ACC112 (cell line): ENCODE measurements at regions not wholly inside any gene's neighbourhood (a gene's known extent, or its start where the extent isn't known, plus 50 kb on each side); places are given as distances from the start of the nearest gene placed in this dataset.

Experiments
- H2AFZ ChIP-seq: fragments of 200-600 bp; sonication (generic); one replicate; pipeline ENCODE4 v1.6.0; 2017; ENCODE audit warnings: antibody characterized with exemption, low read length; ENCODE audit not compliant: unreplicated experiment
- H3K27ac ChIP-seq: fragments of 200-600 bp; sonication (generic); 2 replicates; pipeline ENCODE4 v1.5.1; 2014; ENCODE audit warnings: low read depth, mild to moderate bottlenecking, antibody characterized with exemption, low read length, moderate library complexity
- H3K27me3 ChIP-seq: fragments of 200-600 bp; sonication (generic); 2 replicates; pipeline ENCODE4 v1.6.1; 2014; ENCODE audit warnings: mild to moderate bottlenecking, antibody characterized with exemption, low read length, moderate library complexity, mixed read lengths; ENCODE audit not compliant: insufficient read depth
- H3K36me3 ChIP-seq: fragments of 200-600 bp; sonication (generic); 2 replicates; pipeline ENCODE4 v1.6.1; 2016; ENCODE audit warnings: mild to moderate bottlenecking, antibody characterized with exemption, low read length, moderate library complexity, mixed read lengths; ENCODE audit not compliant: insufficient read depth
- H3K4me1 ChIP-seq: fragments of 200-600 bp; sonication (generic); one replicate; pipeline ENCODE4 v1.6.1; 2016; ENCODE audit warnings: low read length, mixed read lengths; ENCODE audit not compliant: insufficient read depth, unreplicated experiment, control insufficient read depth
- H3K4me3 ChIP-seq: fragments of 200-600 bp; sonication (generic); 2 replicates; pipeline ENCODE4 v1.5.1; 2014; ENCODE audit warnings: mild to moderate bottlenecking, low read depth, low read length
- H3K79me2 ChIP-seq: fragments of 200-600 bp; sonication (generic); one replicate; pipeline ENCODE4 v1.6.0; 2016; ENCODE audit warnings: low read length; ENCODE audit not compliant: control insufficient read depth, unreplicated experiment, insufficient read depth

- H3K27ac ChIP-seq = no peak overlapping the region
- no peaks in the 10 kb centered on the region for H3K79me2 ChIP-seq
- no peaks in the 10 kb centered on the region for H3K36me3 ChIP-seq
- no peaks in the 10 kb centered on the region for H3K27me3 ChIP-seq
- H3K4me3 ChIP-seq = no peak overlapping the region
- H2AFZ ChIP-seq = no peak overlapping the region
- peaks cover 20% of the 10 kb centered on the region for H3K4me1 ChIP-seq
Observed at GRCh38 chr18:55856679-55857078, 268.7 kb upstream of the TCF4 start.

- H3K27me3 ChIP-seq = no peaks in the 10 kb centered on the region
- H3K4me1 ChIP-seq = peaks cover 20% of the 10 kb centered on the region
- H3K4me3 ChIP-seq = no peak overlapping the region
- no peaks in the 10 kb centered on the region for H3K79me2 ChIP-seq
- peak overlapping the region; percentile 27 for H2AFZ ChIP-seq
- no peak overlapping the region for H3K27ac ChIP-seq
- no peaks in the 10 kb centered on the region for H3K36me3 ChIP-seq
Observed at GRCh38 chr18:55856229-55856628, 268.2 kb upstream of the TCF4 start.

- Histone ChIP-seq H3K27me3 (no peaks in the 10 kb centered on the region), H3K79me2 (no peaks in the 10 kb centered on the region), H3K36me3 (no peaks in the 10 kb centered on the region), H3K27ac (no peak overlapping the region), H2AFZ (no peak overlapping the region), H3K4me1 (peaks cover 17% of the 10 kb centered on the region), H3K4me3 (no peak overlapping the region)
Observed at GRCh38 chr18:55853268-55853667, 265.3 kb upstream of the TCF4 start.

- Histone ChIP-seq H2AFZ (no peak overlapping the region), H3K36me3 (no peaks in the 10 kb centered on the region), H3K4me1 (peaks cover 5% of the 10 kb centered on the region), H3K27ac (no peak overlapping the region), H3K27me3 (no peaks in the 10 kb centered on the region), H3K79me2 (no peaks in the 10 kb centered on the region), H3K4me3 (no peak overlapping the region)
Observed at GRCh38 chr18:55850904-55851303, 262.9 kb upstream of the TCF4 start.

- Histone ChIP-seq H3K27ac (no peak overlapping the region), H3K27me3 (no peaks in the 10 kb centered on the region), H2AFZ (no peak overlapping the region), H3K36me3 (no peaks in the 10 kb centered on the region), H3K4me1 (no peaks in the 10 kb centered on the region), H3K4me3 (no peak overlapping the region), H3K79me2 (no peaks in the 10 kb centered on the region)
Observed at GRCh38 chr18:55849391-55849790, 261.4 kb upstream of the TCF4 start.

- H3K79me2 ChIP-seq = no peaks in the 10 kb centered on the region
- no peaks in the 10 kb centered on the region for H3K36me3 ChIP-seq
- H3K27ac ChIP-seq = no peak overlapping the region
Observed at GRCh38 chr18:55847960-55848359, 260.0 kb upstream of the TCF4 start.

GRCh38 chr18:55845221-55845620, 257.2 kb upstream of the TCF4 start:
- Histone ChIP-seq H3K79me2 (no peaks in the 10 kb centered on the region), H3K27me3 (no peaks in the 10 kb centered on the region), H2AFZ (no peak overlapping the region), H3K4me1 (no peaks in the 10 kb centered on the region), H3K27ac (no peak overlapping the region), H3K36me3 (no peaks in the 10 kb centered on the region), H3K4me3 (no peak overlapping the region)

More at GRCh38 chr18:55847960-55848359, 260.0 kb upstream of the TCF4 start:
- H3K27me3 ChIP-seq = no peaks in the 10 kb centered on the region
- no peak overlapping the region for H3K4me3 ChIP-seq
- no peaks in the 10 kb centered on the region for H3K4me1 ChIP-seq
- H2AFZ ChIP-seq = no peak overlapping the region

GRCh38 chr18:55844382-55844781, 256.4 kb upstream of the TCF4 start:
- Histone ChIP-seq H3K4me3 (no peak overlapping the region), H2AFZ (no peak overlapping the region), H3K4me1 (peaks cover 7% of the 10 kb centered on the region), H3K79me2 (no peaks in the 10 kb centered on the region), H3K36me3 (no peaks in the 10 kb centered on the region), H3K27ac (no peak overlapping the region), H3K27me3 (no peaks in the 10 kb centered on the region)

- Histone ChIP-seq H3K79me2 (no peaks in the 10 kb centered on the region), H3K27me3 (no peaks in the 10 kb centered on the region), H2AFZ (no peak overlapping the region), H3K4me1 (peaks cover 20% of the 10 kb centered on the region), H3K27ac (no peak overlapping the region), H3K36me3 (no peaks in the 10 kb centered on the region), H3K4me3 (no peak overlapping the region)
Observed at GRCh38 chr18:55841314-55841713, 253.3 kb upstream of the TCF4 start.

- no peak overlapping the region for H2AFZ ChIP-seq
- H3K4me3 ChIP-seq = no peak overlapping the region
Observed at GRCh38 chr18:55840601-55841170, 252.7 kb upstream of the TCF4 start.

GRCh38 chr18:55839343-55839742, 251.4 kb upstream of the TCF4 start:
- Histone ChIP-seq H3K27me3 (no peaks in the 10 kb centered on the region), H2AFZ (no peak overlapping the region), H3K36me3 (no peaks in the 10 kb centered on the region), H3K4me1 (peaks cover 20% of the 10 kb centered on the region), H3K27ac (peak overlapping the region; percentile 36; the same call in 1 of the 2 replicates), H3K79me2 (no peaks in the 10 kb centered on the region), H3K4me3 (peak overlapping the region; percentile 32; the same call in 1 of the 2 replicates)

More at GRCh38 chr18:55840601-55841170, 252.7 kb upstream of the TCF4 start:
- Histone ChIP-seq H3K4me1 (peaks cover 20% of the 10 kb centered on the region), H3K79me2 (no peaks in the 10 kb centered on the region), H3K27ac (no peak overlapping the region), H3K36me3 (no peaks in the 10 kb centered on the region), H3K27me3 (no peaks in the 10 kb centered on the region)
